GM23248 (cell line): ENCODE measurements at regions not wholly inside any gene's neighbourhood (a gene's known extent, or its start where the extent isn't known, plus 50 kb on each side); places are given as distances from the start of the nearest gene placed in this dataset.

Source experiments
- DNase-seq: peaks from one replicate; pipeline ENCODE4 v3.0.0-alpha.2; 2015
- H2AFZ ChIP-seq: fragments of 200-600 bp; sonication (generic); 2 replicates; pipeline ENCODE4 v1.6.1; 2016; ENCODE audit warnings: antibody characterized with exemption
- H3F3A ChIP-seq: fragments of 200-600 bp; sonication (generic); 2 replicates; pipeline ENCODE4 v1.6.1; 2016; ENCODE audit warnings: mild to moderate bottlenecking, antibody characterized with exemption, mixed run types; ENCODE audit not compliant: insufficient read depth
- H3K27ac ChIP-seq: fragments of 200-600 bp; sonication (generic); 2 replicates; pipeline ENCODE4 v1.5.1; 2016; ENCODE audit warnings: mild to moderate bottlenecking
- H3K27me3 ChIP-seq: fragments of 200-600 bp; sonication (generic); replicated peaks from 2 replicates; pipeline ENCODE4 v1.6.1; 2016; ENCODE audit warnings: mild to moderate bottlenecking; ENCODE audit not compliant: insufficient read depth
- H3K36me3 ChIP-seq: fragments of 200-600 bp; sonication (generic); 2 replicates; pipeline ENCODE4 v1.6.1; 2016; ENCODE audit warnings: low read depth, mild to moderate bottlenecking
- H3K4me1 ChIP-seq: fragments of 200-600 bp; sonication (generic); 2 replicates; pipeline ENCODE4 v1.6.1; 2016; ENCODE audit warnings: mild to moderate bottlenecking; ENCODE audit not compliant: insufficient read depth
- H3K4me2 ChIP-seq: fragments of 200-600 bp; sonication (generic); one replicate; pipeline ENCODE4 v1.6.1; 2016; ENCODE audit warnings: mild to moderate bottlenecking; ENCODE audit not compliant: unreplicated experiment
- H3K4me3 ChIP-seq: fragments of 200-600 bp; sonication (generic); 2 replicates; pipeline ENCODE4 v1.5.1; 2016; ENCODE audit warnings: mild to moderate bottlenecking
- H3K79me2 ChIP-seq: fragments of 200-600 bp; sonication (generic); 2 replicates; pipeline ENCODE4 v1.6.1; 2016; ENCODE audit warnings: mild to moderate bottlenecking; ENCODE audit not compliant: insufficient read depth
- H3K9ac ChIP-seq: fragments of 200-600 bp; sonication (generic); 2 replicates; pipeline ENCODE4 v1.6.1; 2016; ENCODE audit warnings: mild to moderate bottlenecking
- H3K9me2 ChIP-seq: fragments of 200-600 bp; sonication (generic); 2 replicates; pipeline ENCODE4 v1.6.1; 2016; ENCODE audit warnings: mixed run types, mild to moderate bottlenecking, moderate library complexity; ENCODE audit not compliant: insufficient read depth
- H3K9me3 ChIP-seq: fragments of 200-600 bp; sonication (generic); one replicate; pipeline ENCODE4 v1.6.1; 2017; ENCODE audit warnings: low read depth
- H4K20me1 ChIP-seq: fragments of 200-600 bp; sonication (generic); 2 replicates; pipeline ENCODE4 v1.6.0; 2016; ENCODE audit not compliant: insufficient read depth
- EZH2 ChIP-seq: fragments of 200-600 bp; sonication (generic); IDR thresholded peaks from 2 replicates; pipeline ENCODE4 v1.6.1; 2018; ENCODE audit warnings: antibody characterized with exemption, mild to moderate bottlenecking; ENCODE audit not compliant: insufficient read depth, poor library complexity, severe bottlenecking
- EZH2phosphoT487 ChIP-seq: fragments of 200-600 bp; sonication (generic); IDR thresholded peaks from 2 replicates; pipeline ENCODE4 v1.6.1; 2018; ENCODE audit warnings: antibody characterized with exemption, moderate library complexity, mild to moderate bottlenecking, low read depth; ENCODE audit not compliant: insufficient read depth
- WGBS, 2 experiments: methylation state at CpG; one replicate each; pipeline ENCODE4 v1.1.6; 2015 to 2017; ENCODE audit warnings: low lambda C conversion rate in 2 of 2, low coverage in 1 of 2; ENCODE audit errors: missing lambda C conversion rate in 2 of 2; 5-methylcytosine and 5-hydroxymethylcytosine counted together
- in situ Hi-C: fragments of 300-500 bp; cut with MboI; formaldehyde crosslinking; loops from 2 replicates; pipeline ENCODE4 v1.15.0; 2020

GRCh38 chr13:80050252-80050651 is 290.7 kb downstream of the SPRY2 start:
- peaks cover 41% of the 10 kb centered on the region for H3K4me1 ChIP-seq
- H3K4me2 ChIP-seq = no peak overlapping the region
- no peak overlapping the region for H3K4me3 ChIP-seq
- no peak overlapping the region for H3K9ac ChIP-seq
- peaks cover 33% of the 10 kb centered on the region for H3F3A ChIP-seq
- DNase-seq = peak; percentile 15
- H2AFZ ChIP-seq = no peak overlapping the region
- in situ Hi-C loops = no loop called here
- H3K9me2 ChIP-seq = no peaks in the 10 kb centered on the region
- no peak overlapping the region for H3K27ac ChIP-seq
- 97 to 100% methylated on average over 1 of the region's 1 CpG for WGBS, 2 experiments
- TF ChIP-seq EZH2 (no peak), EZH2phosphoT487 (no peak)
- no peaks in the 10 kb centered on the region for H3K9me3 ChIP-seq
- no peaks in the 10 kb centered on the region for H3K36me3 ChIP-seq
- H3K79me2 ChIP-seq = no peaks in the 10 kb centered on the region
- H3K27me3 ChIP-seq = no peaks in the 10 kb centered on the region
- H4K20me1 ChIP-seq = no peaks in the 10 kb centered on the region

GRCh38 chr13:80048802-80049201 is 292.1 kb downstream of the SPRY2 start:
- Histone ChIP-seq H3K9me3 (no peaks in the 10 kb centered on the region), H3K36me3 (no peaks in the 10 kb centered on the region), H3F3A (peaks cover 24% of the 10 kb centered on the region), H3K79me2 (no peaks in the 10 kb centered on the region), H3K9me2 (no peaks in the 10 kb centered on the region), H3K27ac (peak overlapping the region; percentile 41), H4K20me1 (no peaks in the 10 kb centered on the region), H3K4me2 (peak overlapping the region; percentile 63), H3K4me3 (peak overlapping the region; percentile 23), H3K27me3 (no peaks in the 10 kb centered on the region), H2AFZ (no peak overlapping the region), H3K4me1 (peaks cover 31% of the 10 kb centered on the region), H3K9ac (peak overlapping the region; percentile 15)
- DNase-seq = peak; percentile 99
- 0 to 2% methylated on average over 7 of the region's 7 CpGs for WGBS, 2 experiments
- in situ Hi-C loops = no loop called here
- TF ChIP-seq EZH2 (no peak), EZH2phosphoT487 (no peak)

- Histone ChIP-seq H4K20me1 (no peaks in the 10 kb centered on the region), H3K4me1 (peaks cover 31% of the 10 kb centered on the region), H2AFZ (no peak overlapping the region), H3F3A (peaks cover 24% of the 10 kb centered on the region), H3K27ac (no peak overlapping the region), H3K9me2 (no peaks in the 10 kb centered on the region), H3K9me3 (no peaks in the 10 kb centered on the region), H3K36me3 (no peaks in the 10 kb centered on the region), H3K9ac (no peak overlapping the region), H3K4me3 (no peak overlapping the region), H3K79me2 (no peaks in the 10 kb centered on the region), H3K27me3 (no peaks in the 10 kb centered on the region), H3K4me2 (no peak overlapping the region)
- in situ Hi-C loops = no loop called here
- DNase-seq = no peak
- 91 to 95% methylated on average over 1 of the region's 1 CpG for WGBS, 2 experiments
- no peak for TF ChIP-seq EZH2
- no peak for TF ChIP-seq EZH2phosphoT487
Observed at GRCh38 chr13:80048030-80048429, 292.9 kb downstream of the SPRY2 start.

- Histone ChIP-seq H2AFZ (no peak overlapping the region), H3K4me2 (no peak overlapping the region), H3F3A (peaks cover 24% of the 10 kb centered on the region), H3K4me3 (no peak overlapping the region), H3K9me2 (no peaks in the 10 kb centered on the region), H3K9me3 (no peaks in the 10 kb centered on the region), H3K36me3 (no peaks in the 10 kb centered on the region), H4K20me1 (no peaks in the 10 kb centered on the region), H3K4me1 (peaks cover 31% of the 10 kb centered on the region), H3K27ac (no peak overlapping the region), H3K9ac (no peak overlapping the region), H3K27me3 (no peaks in the 10 kb centered on the region), H3K79me2 (no peaks in the 10 kb centered on the region)
- TF ChIP-seq EZH2phosphoT487 (no peak), EZH2 (no peak)
- peak; percentile 36 for DNase-seq
- in situ Hi-C loops = no loop called here
- 74 to 79% methylated on average over 8 of the region's 8 CpGs for WGBS, 2 experiments
Observed at GRCh38 chr13:80047406-80047805, 293.5 kb downstream of the SPRY2 start.

- Histone ChIP-seq H3K4me2 (peak overlapping the region; percentile 61), H2AFZ (no peak overlapping the region)
- 0 to 1% methylated on average over 4 of the region's 4 CpGs for WGBS, 2 experiments
Observed at GRCh38 chr13:80040981-80041317, 300.0 kb downstream of the SPRY2 start.

More at GRCh38 chr13:80040981-80041317, 300.0 kb downstream of the SPRY2 start:
- in situ Hi-C loops = no loop called here
- Histone ChIP-seq H4K20me1 (no peaks in the 10 kb centered on the region), H3K9me2 (no peaks in the 10 kb centered on the region), H3K4me3 (peak overlapping the region; percentile 44), H3K36me3 (no peaks in the 10 kb centered on the region), H3K79me2 (0 out of 2 replicates have a peak, but pooled peaks cover 6% of the 10 kb centered on the region), H3K27ac (peak overlapping the region; percentile 61), H3K27me3 (no peaks in the 10 kb centered on the region), H3K9me3 (no peaks in the 10 kb centered on the region), H3K4me1 (peaks cover 39% of the 10 kb centered on the region), H3F3A (peaks cover 35% of the 10 kb centered on the region), H3K9ac (no peak overlapping the region)
- TF ChIP-seq EZH2phosphoT487 = no peak
- no peak for TF ChIP-seq EZH2
- no peak for DNase-seq
